ENCODE measurements at regions not wholly inside any gene's neighbourhood (a gene's known extent, or its start where the extent isn't known, plus 50 kb on each side); places are given as distances from the start of the nearest gene placed in this dataset.

DNA sequence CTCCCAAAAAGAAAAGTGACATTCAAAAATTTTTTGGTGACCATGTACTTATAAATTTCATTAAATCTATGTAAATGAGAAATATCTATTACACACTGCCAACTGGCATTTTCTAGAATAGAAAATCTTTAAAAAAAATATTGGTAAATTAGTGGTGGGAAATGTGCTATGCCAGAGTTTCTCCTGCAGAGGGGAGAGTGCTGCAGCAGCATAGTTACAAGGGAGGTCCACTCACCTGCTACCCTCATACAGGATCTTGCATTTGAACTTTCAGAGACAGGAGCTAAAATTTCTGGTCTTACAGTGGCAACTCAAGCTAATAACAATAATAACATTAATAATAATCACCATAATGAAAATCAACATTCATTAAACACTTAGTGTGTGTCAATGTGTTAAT, 459.6 kb downstream of the NSUN3 start:
- DNase-seq: no peak

- no peak for DNase-seq
Observed at GRCh38 chr3:94524102-94524919, 461.4 kb downstream of the NSUN3 start.

- DNase-seq: no peak
Observed at GRCh38 chr3:94525043-94525442, 462.2 kb downstream of the NSUN3 start.

- DNase-seq: no peak
Observed at GRCh38 chr3:94529816-94530215, 467.0 kb downstream of the NSUN3 start.

- no peak for DNase-seq
Observed at GRCh38 chr3:94532951-94533350, 470.1 kb downstream of the NSUN3 start.

DNA sequence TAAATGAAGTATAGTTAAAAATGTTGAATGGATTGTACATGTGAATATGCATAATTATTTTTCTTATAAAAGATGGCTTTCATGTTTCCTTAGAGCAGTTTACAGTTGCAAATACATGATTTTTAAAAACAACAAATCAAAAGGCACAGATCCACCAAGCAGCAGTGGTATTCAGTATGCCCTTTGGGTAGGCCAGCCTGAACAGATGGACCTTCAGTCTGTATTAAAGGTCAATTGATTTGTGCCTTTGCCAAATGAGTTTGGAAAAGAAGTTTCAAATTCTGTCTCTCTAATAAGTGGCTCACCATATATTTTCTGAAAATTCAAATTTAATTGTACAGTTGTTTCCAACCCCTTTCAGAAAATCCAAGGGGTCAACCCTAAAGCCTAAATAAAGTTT, 477.1 kb downstream of the NSUN3 start:
- no peak for DNase-seq

GRCh38 chr3:94543161-94543560, 480.3 kb downstream of the NSUN3 start:
- DNase-seq: no peak

- DNase-seq: no peak
Observed at GRCh38 chr3:94544131-94544789, 481.4 kb downstream of the NSUN3 start.

DNA sequence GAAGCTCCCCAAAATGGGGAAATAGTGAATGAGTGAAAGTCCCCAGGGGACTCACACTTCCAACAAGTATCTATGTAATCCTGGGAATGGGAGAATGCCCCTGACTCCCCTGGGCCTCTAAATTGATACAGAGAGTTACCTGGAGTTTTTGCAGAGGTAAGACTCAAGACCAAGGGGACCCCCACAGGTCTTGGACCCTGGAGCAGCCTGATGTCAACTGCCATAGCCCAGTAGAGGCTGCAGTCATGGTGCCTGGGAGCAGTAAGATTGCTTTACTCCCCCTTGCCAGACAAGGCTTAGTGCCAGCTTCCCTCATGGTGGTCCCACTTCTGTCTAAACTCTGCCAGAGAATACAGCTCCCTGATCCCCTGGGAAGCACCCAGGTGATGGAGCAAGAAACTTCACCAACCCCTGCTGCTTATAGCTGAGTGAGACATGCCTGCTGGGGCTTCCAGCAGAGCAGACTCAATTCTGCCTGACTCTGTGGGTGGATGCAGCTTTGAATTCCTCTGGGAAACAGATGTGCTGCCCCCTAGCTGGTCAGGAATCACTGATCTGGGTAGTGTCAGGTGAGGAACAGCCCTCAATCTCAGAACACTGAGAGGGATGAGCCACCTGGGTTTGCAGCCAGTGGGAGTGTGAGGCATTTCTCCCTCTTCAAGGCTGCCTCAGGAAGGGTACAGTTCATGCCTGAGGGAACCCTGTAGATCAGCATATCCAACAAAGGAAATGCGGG, 485.9 kb downstream of the NSUN3 start:
- DNase-seq: no peak

DNA sequence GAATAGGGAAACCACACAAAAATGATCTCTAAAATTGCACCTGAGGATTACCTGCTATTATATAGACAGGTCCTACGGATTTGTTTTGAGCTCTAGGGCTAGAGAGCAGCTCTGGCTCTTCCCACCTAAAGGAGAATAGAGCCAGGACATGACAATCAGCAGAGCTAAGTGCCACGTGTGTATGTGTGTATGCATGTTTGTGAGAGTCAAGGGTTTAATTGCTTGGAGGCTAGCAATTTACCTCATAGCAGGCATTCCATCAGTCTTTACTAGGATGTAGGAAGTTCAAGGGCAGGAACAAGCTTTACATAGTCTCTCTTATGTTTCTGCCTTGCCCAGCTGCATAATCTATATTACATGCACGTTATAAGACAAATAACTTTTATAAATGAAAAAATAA, 498.2 kb downstream of the NSUN3 start:
- no peak for DNase-seq

- DNase-seq: no peak
Observed at GRCh38 chr3:94564247-94564646, 501.4 kb downstream of the NSUN3 start.

GRCh38 chr3:94568041-94568440, 505.2 kb downstream of the NSUN3 start:
- no peak for DNase-seq

GRCh38 chr3:94573337-94573736, 510.5 kb downstream of the NSUN3 start:
- DNase-seq: no peak

- no peak for DNase-seq
Observed at GRCh38 chr3:94587291-94587690, 524.4 kb downstream of the NSUN3 start.

GRCh38 chr3:94593526-94594150, 530.8 kb downstream of the NSUN3 start:
- DNase-seq: no peak

DNA sequence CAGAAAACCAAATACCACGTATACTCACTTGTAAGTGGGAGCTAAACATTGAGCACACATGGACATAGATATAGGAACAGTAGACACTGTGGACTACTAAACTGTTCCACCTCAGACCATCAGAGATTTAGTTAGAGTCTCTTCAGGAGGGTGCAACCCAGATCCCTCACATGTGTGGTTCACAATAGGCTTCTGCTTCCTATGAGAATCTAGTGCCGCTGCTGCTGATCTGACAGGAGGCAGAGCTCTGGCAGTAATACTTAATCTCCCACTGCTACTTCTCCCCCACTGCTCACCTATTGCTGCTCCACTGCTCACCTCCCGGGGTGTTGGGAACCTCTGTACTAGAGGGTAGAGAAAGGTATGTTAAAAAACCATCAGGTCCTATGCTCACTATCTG, 533.3 kb downstream of the NSUN3 start:
- DNase-seq: no peak

DNA sequence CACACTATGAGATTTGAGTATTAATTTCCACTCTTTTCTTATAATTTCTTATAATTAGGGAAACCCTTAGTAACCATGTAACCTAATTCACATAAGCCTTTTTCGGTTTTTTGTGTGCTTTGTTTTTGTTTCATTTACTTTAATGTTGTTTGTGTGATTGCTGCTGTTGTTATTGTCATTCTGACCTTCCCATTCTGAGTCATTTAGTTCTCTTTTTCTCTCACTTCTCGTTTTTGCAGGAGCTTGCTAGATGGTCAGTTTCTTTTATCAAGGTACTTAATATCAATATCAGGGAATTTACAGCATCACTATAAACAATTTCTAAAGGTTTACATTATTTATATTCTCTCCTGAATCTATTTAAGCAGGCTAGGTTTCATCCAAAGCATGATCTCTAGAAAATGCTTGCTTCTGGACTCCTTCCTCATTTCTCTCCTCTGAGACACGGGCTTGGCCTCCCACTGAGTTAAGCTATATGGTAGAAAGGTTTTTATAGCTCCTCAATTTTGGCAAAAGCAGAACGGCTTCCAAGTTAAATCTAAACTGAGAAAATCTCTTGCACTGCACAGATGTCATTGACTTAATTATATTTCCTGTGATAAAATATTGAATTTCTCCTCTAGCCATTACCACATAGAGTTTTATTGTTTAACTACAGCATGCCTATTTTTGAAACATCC, 534.2 kb downstream of the NSUN3 start:
- DNase-seq: no peak

DNA sequence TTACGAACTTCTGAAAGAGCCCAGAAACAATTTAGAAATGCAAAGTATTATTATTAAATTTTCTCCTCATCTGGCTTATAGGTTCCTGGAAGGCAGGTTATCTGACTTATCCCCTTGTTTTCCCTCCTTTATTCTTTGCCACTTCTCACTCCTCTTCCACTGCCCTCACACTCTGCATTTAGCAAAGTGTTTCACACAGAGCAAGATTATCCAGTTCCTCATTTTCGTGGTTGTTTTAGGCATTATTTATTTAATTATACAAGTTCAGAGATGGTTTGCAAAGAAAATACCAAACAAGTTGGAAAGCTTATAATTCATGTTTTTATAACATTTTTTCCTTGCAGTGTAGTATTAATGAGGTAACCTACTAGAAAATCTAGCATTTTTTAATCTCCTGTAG, 544.9 kb downstream of the NSUN3 start:
- no peak for DNase-seq

GRCh38 chr3:94609908-94610307, 547.0 kb downstream of the NSUN3 start:
- DNase-seq: no peak

DNA sequence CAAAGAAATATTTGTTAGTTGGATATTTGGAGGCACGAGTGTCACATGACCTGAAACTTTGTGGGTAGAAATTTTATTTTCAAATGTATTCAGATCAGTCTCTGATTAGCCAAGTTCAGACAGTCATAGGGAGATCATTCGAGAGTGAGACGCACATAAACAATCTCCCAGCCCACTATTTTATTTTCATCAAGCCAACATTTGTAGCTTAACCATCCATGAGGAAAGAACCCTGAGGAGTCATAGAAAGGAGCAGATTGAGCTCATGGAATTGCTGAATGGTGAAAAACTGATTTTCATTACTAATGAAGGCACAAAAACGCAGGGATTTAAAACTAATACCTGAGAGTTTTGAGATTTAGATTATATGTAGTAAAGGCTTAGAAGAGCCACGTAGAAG, 548.7 kb downstream of the NSUN3 start:
- no peak for DNase-seq

GRCh38 chr3:94612631-94613030, 549.8 kb downstream of the NSUN3 start:
- no peak for DNase-seq

GRCh38 chr3:94614192-94614591, 551.3 kb downstream of the NSUN3 start:
- no peak for DNase-seq

All from stimulated activated CD4-positive, alpha-beta T cell treated with anti-CD3 and anti-CD28 coated beads, Interleukin-1b, Interleukin-23, amount 100 ng/mL, for 48 hours (primary cell).